HCT116 (cell line): ENCODE measurements at regions not wholly inside any gene's neighbourhood (a gene's known extent, or its start where the extent isn't known, plus 50 kb on each side); places are given as distances from the start of the nearest gene placed in this dataset.

Experiments
- ATAC-seq: fragments of 200-7000 bp; cut with Tn5 transposase; 2 replicates; pipeline ENCODE4 v1.9.1; 2020; ENCODE audit warnings: mild to moderate bottlenecking, moderate library complexity
- BruUV-seq: library from RNA; stranded (reverse); fragments of 400-500 nt; replicated peaks from 2 replicates; lab custom pipeline; 2021; lab: Mats Ljungman, UMichigan
- CTCF ChIA-PET: fragments of 300-600 bp; sonication (Branson Sonifier 250); formaldehyde crosslinking; loops from one replicate; lab custom pipeline; 2021; ENCODE audit warnings: antibody characterized with exemption; lab: Charles Lee
- POLR2A ChIA-PET: fragments of 300-600, 350-600 bp; sonication (Branson Sonifier 250); formaldehyde crosslinking; loops from one replicate; lab custom pipeline; 2021; ENCODE audit warnings: antibody characterized with exemption; lab: Charles Lee
- RAD21 ChIA-PET, 2 experiments: fragments of 300-600 bp; sonication (Branson Sonifier 250); formaldehyde crosslinking; loops; one replicate each; lab custom pipeline; 2023; ENCODE audit warnings: low total read pairs in 2 of 2; ENCODE audit not compliant: uncharacterized antibody in 2 of 2, unreplicated experiment in 2 of 2, low non-redundant PET in 1 of 2; lab: Charles Lee
- DNase-seq: peaks from one replicate; pipeline ENCODE4 v3.0.0-alpha.2; 2010; ENCODE audit warnings: low read depth, low spot score
- H2AFZ ChIP-seq: fragments of 200-600 bp; shearing (Covaris generic), sonication (generic); 2 replicates; pipeline ENCODE4 v1.6.1; 2017; ENCODE audit warnings: low read depth, mixed run types, mixed read lengths, antibody characterized with exemption, low read length; ENCODE audit not compliant: poor library complexity, severe bottlenecking
- H3K27ac ChIP-seq: 2 replicates; pipeline ENCODE4 v1.5.1; 2012; ENCODE audit warnings: low read depth, low read length
- H3K27me3 ChIP-seq: fragments of 200-600 bp; sonication (generic); 2 replicates; pipeline ENCODE4 v1.6.1; 2016; ENCODE audit warnings: mixed run types, low read length, mixed read lengths; ENCODE audit not compliant: insufficient read depth
- H3K36me3 ChIP-seq, 2 experiments: fragments of 200-500 bp in 1 of 2; fragments of 200-600 bp in 1 of 2; sonication (Bioruptor generic) in 1 of 2; sonication (generic) in 1 of 2; 2 replicates each; pipeline versions ENCODE4 v1.5.1 to v1.6.1; 2014 to 2016; ENCODE audit warnings: low read length in 2 of 2, inconsistent platforms in 1 of 2, mixed read lengths in 1 of 2, mixed run types in 1 of 2; ENCODE audit not compliant: insufficient read depth in 2 of 2, control insufficient read depth in 1 of 2
- H3K4me1 ChIP-seq, 2 experiments: fragments of 200-600 bp in 1 of 2; sonication (generic) in 1 of 2; 2 replicates each; pipeline versions ENCODE4 v1.5.1 to v1.6.1; 2012 to 2017; ENCODE audit warnings: low read length in 2 of 2, inconsistent platforms in 1 of 2, mild to moderate bottlenecking in 1 of 2, mixed read lengths in 1 of 2, mixed run types in 1 of 2, moderate library complexity in 1 of 2; ENCODE audit not compliant: insufficient read depth in 2 of 2, control insufficient read depth in 1 of 2
- H3K4me2 ChIP-seq: fragments of 200-600 bp; sonication (generic); 2 replicates; pipeline ENCODE4 v1.6.1; 2017; ENCODE audit warnings: mixed run types, low read length, mixed read lengths
- H3K4me3 ChIP-seq, 2 experiments: fragments of 200-600 bp in 1 of 2; sonication (generic) in 1 of 2; replicated peaks in 1 of 2; 2 replicates each; pipeline ENCODE4 v1.5.1; 2011 to 2016; ENCODE audit warnings: low read length in 2 of 2, control low read depth in 1 of 2, low read depth in 1 of 2, mild to moderate bottlenecking in 1 of 2, mixed read lengths in 1 of 2, mixed run types in 1 of 2
- H3K79me2 ChIP-seq: fragments of 200-600 bp; sonication (generic); 2 replicates; pipeline ENCODE4 v1.6.1; 2017; ENCODE audit warnings: mild to moderate bottlenecking, mixed run types, low read length, moderate library complexity, mixed read lengths; ENCODE audit not compliant: insufficient read depth
- H3K9ac ChIP-seq: fragments of 200-600 bp; sonication (generic); 2 replicates; pipeline ENCODE4 v1.6.1; 2016; ENCODE audit warnings: low read length, mixed read lengths
- H3K9me2 ChIP-seq: fragments of 200-600 bp; sonication (generic), shearing (Covaris generic); 2 replicates; pipeline ENCODE4 v1.6.1; 2017; ENCODE audit warnings: mixed run types, mild to moderate bottlenecking, moderate library complexity; ENCODE audit not compliant: insufficient read depth
- H3K9me3 ChIP-seq, 2 experiments: fragments of 200-500 bp in 1 of 2; fragments of 200-600 bp in 1 of 2; sonication (Bioruptor generic) in 1 of 2; sonication (generic) in 1 of 2; 2 replicates each; pipeline ENCODE4 v1.6.1; 2014 to 2017; ENCODE audit warnings: low read length in 2 of 2, mixed read lengths in 2 of 2, inconsistent platforms in 1 of 2, low read depth in 1 of 2, mild to moderate bottlenecking in 1 of 2, mixed run types in 1 of 2, moderate library complexity in 1 of 2; ENCODE audit not compliant: control insufficient read depth in 1 of 2, insufficient read depth in 1 of 2
- H4K20me1 ChIP-seq: fragments of 200-600 bp; sonication (generic), shearing (Covaris generic); 2 replicates; pipeline ENCODE4 v1.6.1; 2017; ENCODE audit warnings: mixed run types, mild to moderate bottlenecking, moderate library complexity; ENCODE audit not compliant: insufficient read depth
- CBX3 ChIP-seq: IDR thresholded peaks from 2 replicates; pipeline ENCODE4 v1.6.1; 2012; ENCODE audit warnings: low read depth
- CEBPB ChIP-seq: IDR thresholded peaks from 2 replicates; pipeline ENCODE4 v1.6.1; 2012; ENCODE audit warnings: low read depth
- EGR1 ChIP-seq: IDR thresholded peaks from 2 replicates; pipeline ENCODE4 v1.6.1; 2012; ENCODE audit warnings: low read depth
- ELF1 ChIP-seq: IDR thresholded peaks from 2 replicates; pipeline ENCODE4 v1.6.1; 2012; ENCODE audit warnings: low read depth, borderline replicate concordance
- EZH2 ChIP-seq: fragments of 200-600 bp; sonication (generic); IDR thresholded peaks from 2 replicates; pipeline ENCODE4 v1.6.1; 2017; ENCODE audit warnings: antibody characterized with exemption, mixed run types
- MAX ChIP-seq: IDR thresholded peaks from 2 replicates; pipeline ENCODE4 v1.6.1; 2012
- POLR2A ChIP-seq: IDR thresholded peaks from 2 replicates; pipeline ENCODE4 v1.7.0; 2011; ENCODE audit warnings: borderline replicate concordance; ENCODE audit not compliant: insufficient read depth, insufficient read length; ENCODE audit errors: extremely low read depth
- SP1 ChIP-seq: IDR thresholded peaks from 2 replicates; pipeline ENCODE4 v1.6.1; 2012; ENCODE audit warnings: low read depth
- SRF ChIP-seq: IDR thresholded peaks from 2 replicates; pipeline ENCODE4 v1.6.1; 2012; ENCODE audit warnings: low read depth
- TCF7L2 ChIP-seq: IDR thresholded peaks from 2 replicates; pipeline ENCODE4 v1.7.0; 2011; ENCODE audit warnings: borderline replicate concordance, inconsistent platforms; ENCODE audit not compliant: insufficient read depth, insufficient read length; ENCODE audit errors: extremely low read depth
- YY1 ChIP-seq: IDR thresholded peaks from 2 replicates; pipeline ENCODE4 v1.6.1; 2011; ENCODE audit warnings: low read length, low read depth, moderate library complexity, mild to moderate bottlenecking; ENCODE audit not compliant: insufficient replicate concordance; ENCODE audit errors: extremely low read depth
- ZBTB33 ChIP-seq: IDR thresholded peaks from 2 replicates; pipeline ENCODE4 v1.6.1; 2011; ENCODE audit warnings: mild to moderate bottlenecking, low read length, moderate library complexity; ENCODE audit not compliant: insufficient replicate concordance; ENCODE audit errors: extremely low read depth
- ZNF274 ChIP-seq: fragments of 200-500 bp; sonication (Bioruptor generic); IDR thresholded peaks from 2 replicates; pipeline ENCODE4 v1.6.1; 2014; ENCODE audit warnings: mild to moderate bottlenecking, low read depth, low read length, inconsistent platforms
- intact Hi-C: fragments of 100-400 bp; cut with micrococcal nuclease; formaldehyde crosslinking; loops from 2 replicates; pipeline ENCODE4 v1.10.0; 2022

GRCh38 chr1:177471244-177471643 is 300.5 kb downstream of the BRINP2 start:
- ATAC-seq, result no peak
- Histone ChIP-seq H2AFZ (no peak overlapping the region), H3K9ac (no peak overlapping the region), H3K27me3 (0 out of 2 replicates have a peak, but pooled peaks cover 4% of the 10 kb centered on the region), H3K36me3 (no peaks in the 10 kb centered on the region), H3K79me2 (no peaks in the 10 kb centered on the region), H3K9me2 (no peaks in the 10 kb centered on the region), H3K4me1 (no peaks in the 10 kb centered on the region), H4K20me1 (no peaks in the 10 kb centered on the region), H3K4me2 (no peak overlapping the region), H3K27ac (no peak overlapping the region)
- CTCF ChIA-PET, result no interaction called here
- intact Hi-C loops, result no loop called here
- DNase-seq, result no peak
- POLR2A ChIA-PET, result no interaction called here
- BruUV-seq, result no TSS peak
- RAD21 ChIA-PET, result no interaction called here
- TF ChIP-seq ZBTB33, result no peak
- no peak for TF ChIP-seq EGR1
- no peak for TF ChIP-seq SRF
- no peak for TF ChIP-seq CEBPB
- no peak for TF ChIP-seq YY1
- TF ChIP-seq POLR2A, result no peak
- no peak for TF ChIP-seq TCF7L2
- no peak for TF ChIP-seq MAX
- no peak for TF ChIP-seq SP1
- no peak for TF ChIP-seq ZNF274
- no peak for TF ChIP-seq EZH2
- no peak for TF ChIP-seq ELF1
- no peak for TF ChIP-seq CBX3
- TF ChIP-seq, all 23 proteins: peak for 0
- Histone ChIP-seq H3K4me3 (no peak overlapping the region), H3K9me3 (no peaks in the 10 kb centered on the region)
